ENCODE measurements at regions not wholly inside any gene's neighbourhood (a gene's known extent, or its start where the extent isn't known, plus 50 kb on each side); places are given as distances from the start of the nearest gene placed in this dataset.

- TF ChIP-seq CTCF (conservative IDR thresholded peaks at IDR 0.05) (no peak), EZH2 (IDR thresholded peaks at IDR 0.05; ENCODE audit: low read depth) (no peak)
These were observed 633.7 kb upstream of the GJE1 start for GRCh38 chr6:141498977-141499376.

All from PC-9 (cell line).